ENCODE measurements at regions not wholly inside any gene's neighbourhood (a gene's known extent, or its start where the extent isn't known, plus 50 kb on each side); places are given as distances from the start of the nearest gene placed in this dataset.
A peak's percentile ranks its signal among the peaks of the same experiment; 100 is the strongest.

DNA sequence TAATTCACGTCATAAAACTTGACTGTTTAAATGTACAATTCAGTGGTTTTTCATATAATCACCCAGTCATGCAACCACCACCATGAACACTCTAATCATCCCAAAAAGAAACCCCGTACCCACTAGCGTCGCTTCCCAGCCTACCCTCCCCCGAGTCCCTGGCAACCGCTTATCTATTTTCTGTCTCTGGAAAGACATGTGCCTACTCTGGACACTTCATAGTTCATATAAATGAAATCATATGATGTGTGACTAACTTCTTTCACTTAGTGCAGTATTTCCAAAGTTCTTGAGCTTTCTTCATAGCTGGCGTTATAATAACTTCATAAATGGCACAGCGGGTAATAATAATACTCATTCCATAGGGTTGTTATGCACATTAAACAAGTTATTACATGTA, 215.2 kb downstream of the MYLK4 start:
- no peak for DNase-seq (ENCODE audit: low read depth)

DNA sequence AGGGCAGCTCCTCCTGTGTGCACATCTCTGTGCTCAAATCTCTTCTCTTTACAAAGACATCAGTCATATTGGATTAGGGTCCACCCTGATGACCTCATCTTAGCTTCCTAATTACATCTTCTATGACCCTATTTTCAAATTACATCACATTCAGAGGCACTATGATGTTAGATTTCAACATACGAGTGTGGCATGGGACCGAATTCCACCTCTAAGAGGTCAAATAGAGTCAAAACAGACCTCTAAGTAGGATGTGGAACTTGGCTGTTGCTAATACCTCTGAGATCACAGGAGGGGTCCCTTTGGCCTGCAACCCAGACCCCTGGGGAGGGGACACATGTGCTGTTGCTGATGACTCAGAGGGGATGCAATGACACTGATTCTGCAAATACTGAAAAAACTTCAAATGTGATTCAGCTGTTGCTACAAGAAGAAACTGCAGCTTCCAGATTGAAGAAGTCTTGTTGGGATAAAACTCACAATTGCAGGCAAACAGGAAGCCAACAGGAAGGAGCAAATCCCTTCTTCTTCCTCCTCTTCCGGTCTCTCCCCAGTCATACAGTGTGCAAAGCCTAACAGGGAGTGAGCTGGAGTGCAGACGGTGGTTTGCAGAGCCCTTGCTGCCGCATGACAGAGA, 216.2 kb downstream of the MYLK4 start:
- DNase-seq (ENCODE audit: low read depth): no peak

DNA sequence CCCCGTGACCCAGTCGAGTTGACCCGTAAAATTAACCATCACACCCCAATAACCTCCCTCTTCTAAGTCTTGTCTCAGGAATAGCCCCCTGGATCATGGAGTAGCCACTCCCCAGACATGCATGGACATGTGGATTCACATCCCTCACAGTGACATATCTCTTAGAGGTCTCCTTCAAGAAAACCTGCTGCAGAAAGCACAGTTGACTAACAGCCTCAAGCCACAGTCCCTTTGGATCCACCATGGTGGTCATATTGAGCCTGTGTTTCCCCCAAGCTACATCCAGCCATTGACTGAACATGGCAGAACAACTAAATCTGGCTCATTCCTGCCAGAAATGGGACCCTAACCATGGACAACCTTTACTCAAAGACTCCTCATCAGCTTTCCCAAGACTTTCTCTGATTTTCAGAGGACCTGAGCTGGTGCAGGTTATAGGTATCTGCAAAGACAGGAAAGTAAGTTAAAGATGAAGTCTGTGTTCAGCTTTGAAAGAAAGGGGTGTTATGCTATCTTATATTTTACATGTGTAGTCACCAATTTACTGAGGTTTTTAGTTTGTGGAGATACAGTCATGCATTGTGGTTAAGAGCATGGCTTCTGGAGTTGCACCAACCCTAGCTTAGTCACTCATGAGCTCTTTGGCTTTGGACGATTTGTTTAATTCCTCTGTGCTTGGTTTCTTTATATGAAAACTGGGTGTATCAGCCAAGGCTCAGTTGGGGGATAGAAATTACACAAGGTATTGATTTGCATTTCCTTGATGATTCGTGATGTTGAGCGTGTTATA, 219.1 kb downstream of the MYLK4 start:
- DNase-seq (ENCODE audit: low read depth): peak; percentile 25

DNA sequence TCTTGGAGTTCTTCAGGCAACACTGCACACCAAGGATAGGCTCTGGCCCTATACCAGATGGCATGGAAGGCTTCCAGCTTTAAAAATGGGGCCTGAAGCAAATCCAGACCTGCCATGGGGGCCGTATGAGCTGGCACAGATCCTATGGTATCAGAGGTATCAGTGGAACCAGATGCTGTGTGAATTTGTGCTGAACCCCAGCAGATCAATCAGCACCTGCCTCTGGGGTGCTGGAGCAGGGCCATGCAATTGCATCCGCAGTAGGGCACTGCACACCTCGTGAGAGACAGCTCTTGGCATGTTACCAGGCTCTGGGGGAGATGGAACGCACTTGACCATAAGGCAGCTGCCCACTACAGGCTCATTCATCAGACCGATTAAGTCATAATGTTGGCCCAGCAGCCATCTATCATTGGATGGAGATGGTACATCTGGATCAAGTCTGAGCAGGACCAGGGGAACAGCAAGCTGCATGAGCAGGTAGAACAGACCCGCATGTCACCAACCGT, 221.5 kb downstream of the MYLK4 start:
- DNase-seq (ENCODE audit: low read depth): no peak

DNA sequence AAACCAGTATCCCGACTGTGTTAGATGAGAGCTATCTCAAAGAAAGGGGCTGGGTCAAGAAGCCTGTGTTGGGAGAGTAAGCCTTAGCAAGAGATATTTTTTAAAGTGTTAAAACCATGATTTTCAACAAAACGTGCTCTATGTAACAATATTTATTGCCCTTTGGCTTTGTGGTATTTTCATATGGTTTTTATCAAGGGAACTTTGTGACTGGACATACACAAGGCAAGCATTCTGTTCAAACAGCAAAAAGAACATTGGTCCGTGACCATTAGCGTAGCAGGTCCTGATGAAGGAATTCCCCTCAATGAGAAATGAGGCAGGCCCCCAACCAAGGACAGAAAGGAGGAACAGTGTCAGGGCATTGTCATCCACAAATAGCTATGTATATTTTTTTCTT, 222.6 kb downstream of the MYLK4 start:
- DNase-seq (ENCODE audit: low read depth): no peak

DNA sequence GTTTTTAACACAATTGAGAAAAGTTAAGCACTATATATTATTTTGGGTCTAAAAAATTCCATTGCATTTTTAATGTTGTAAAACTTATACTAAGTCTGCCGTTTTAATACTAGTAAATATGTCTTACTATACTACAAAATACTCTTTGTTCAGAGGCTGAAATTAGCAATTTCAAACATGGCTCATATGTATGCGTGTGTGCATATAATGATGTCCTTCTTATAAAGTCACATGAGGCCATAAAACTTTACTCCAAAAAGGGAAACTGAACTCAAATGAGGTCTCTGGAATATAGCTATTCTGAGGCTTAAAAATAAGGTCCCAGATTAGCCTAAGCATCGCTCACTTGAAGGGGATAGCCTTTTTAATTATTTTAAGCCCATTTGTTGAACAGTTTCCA, 224.0 kb downstream of the MYLK4 start:
- no peak for DNase-seq (ENCODE audit: low read depth)

DNA sequence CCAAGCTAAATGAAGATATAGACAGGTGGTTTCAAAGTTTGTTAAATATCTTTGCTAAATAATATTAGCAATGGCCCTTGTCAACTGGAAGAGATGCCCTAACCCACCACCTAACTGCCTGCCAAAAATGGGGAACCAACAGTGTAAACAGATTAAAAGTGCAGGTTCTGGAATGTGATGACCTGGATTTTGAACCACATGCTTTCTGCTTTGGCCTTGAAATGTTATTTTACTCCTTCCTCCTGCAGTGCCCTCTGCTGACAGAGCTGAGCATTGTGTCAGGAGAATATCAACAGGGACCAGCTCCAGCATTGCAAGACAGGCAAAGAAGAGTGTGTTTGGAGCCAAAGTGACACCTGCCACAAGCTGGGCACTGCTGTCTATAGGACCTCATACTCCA, 226.6 kb downstream of the MYLK4 start:
- no peak for DNase-seq (ENCODE audit: low read depth)

DNA sequence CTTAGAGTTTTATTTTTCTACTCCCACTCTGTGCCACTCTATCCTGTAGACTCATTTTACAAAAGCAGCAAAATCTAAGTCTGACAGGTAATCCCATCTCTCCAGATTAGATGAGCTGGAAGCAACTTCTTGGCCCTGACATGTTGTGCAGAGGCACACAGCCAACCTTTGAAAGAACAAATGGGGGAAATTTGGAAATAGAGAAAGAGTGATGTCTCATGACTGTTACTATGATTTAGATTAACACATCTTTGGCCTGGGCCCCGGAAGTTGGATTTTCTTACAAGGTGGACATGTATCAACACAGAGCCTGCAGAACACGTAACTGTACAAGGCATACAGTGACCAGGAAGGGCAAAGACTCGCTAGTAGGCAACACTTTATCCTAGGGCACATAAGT, 227.7 kb downstream of the MYLK4 start:
- DNase-seq (ENCODE audit: low read depth): no peak

DNA sequence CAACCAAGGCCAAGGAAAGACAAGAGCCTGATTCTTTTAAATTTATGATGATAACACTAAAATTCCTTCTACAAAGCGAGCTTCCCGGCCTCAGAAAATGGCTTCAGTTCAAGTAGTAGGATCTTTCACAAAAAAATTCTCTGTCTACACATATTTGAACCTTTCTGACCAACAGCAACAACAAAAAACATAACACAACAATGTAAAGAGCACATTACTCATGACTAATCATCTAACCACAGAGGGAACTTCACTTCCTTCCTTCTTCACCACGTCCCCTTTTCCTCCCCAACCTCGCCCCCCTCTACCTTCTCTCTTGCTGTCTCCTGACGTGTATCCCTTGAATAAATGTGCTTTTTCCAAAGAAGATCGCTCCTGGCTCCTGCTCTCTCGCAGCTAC, 228.2 kb downstream of the MYLK4 start:
- DNase-seq (ENCODE audit: low read depth): no peak

DNA sequence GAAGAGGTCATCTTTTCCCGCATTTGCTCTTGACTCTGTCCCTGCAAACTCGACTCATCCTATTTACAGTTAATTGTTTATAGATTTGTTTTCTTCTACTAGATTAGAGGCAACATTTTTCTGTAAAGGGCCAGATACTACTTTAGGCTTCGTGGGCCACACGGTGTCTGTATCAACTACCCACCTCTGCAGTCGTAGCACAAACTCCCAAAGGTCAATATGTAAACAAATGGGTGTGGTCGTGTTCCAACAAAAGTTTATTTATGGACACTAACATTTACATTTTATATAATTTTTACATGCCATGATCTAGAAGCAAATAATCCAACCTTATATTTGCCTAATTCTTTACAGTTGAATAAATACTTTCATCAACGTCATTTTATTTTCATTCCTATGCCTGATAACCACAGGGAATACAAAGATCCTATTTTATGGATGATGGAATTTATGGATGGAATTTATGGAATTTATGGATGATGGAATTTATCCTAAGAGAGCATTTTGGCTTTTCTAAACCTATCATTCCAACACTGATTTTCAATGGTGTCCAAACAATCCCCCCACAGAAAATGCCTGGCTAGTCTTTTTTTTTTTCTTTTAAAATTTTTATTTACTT, 232.8 kb downstream of the MYLK4 start:
- DNase-seq (ENCODE audit: low read depth): no peak

DNA sequence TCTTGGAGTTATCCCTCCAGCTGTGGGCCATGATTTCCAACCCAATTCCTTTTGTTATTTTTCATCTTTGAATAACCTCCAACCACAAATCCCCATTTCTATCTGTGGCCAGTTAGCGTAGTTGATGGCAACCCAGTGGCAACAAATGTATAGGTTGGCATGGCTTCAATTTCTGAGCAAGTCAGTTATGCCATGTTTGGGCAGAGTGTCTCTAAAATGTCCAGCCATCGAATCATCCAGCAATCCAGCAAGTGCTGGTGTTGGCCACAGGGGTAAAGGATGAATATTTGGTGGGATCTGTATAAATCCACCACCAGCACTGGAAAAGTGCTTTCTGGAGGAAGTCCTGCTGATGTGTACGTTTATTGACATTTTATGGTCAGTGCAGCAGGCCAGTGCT, 233.3 kb downstream of the MYLK4 start:
- no peak for DNase-seq (ENCODE audit: low read depth)

DNA sequence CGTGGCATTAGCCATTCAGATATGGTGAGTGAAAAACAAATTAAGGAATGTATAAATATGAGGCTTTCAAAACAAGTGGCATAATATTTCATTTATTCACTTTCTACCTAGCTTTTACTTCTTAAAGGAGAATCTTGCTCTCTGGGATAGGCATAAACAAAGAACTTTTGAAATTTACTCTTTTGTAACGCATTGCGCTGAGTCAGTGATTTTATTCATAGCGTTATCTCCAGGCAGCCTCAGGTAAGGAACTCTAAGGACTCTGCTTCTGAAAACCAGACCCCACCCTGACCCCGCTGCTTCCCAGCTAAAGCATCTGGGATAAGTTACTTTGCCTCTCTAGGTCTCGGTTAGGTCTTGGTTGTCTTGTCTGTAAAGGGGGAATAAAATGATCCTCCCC, 234.7 kb downstream of the MYLK4 start:
- no peak for DNase-seq (ENCODE audit: low read depth)

DNA sequence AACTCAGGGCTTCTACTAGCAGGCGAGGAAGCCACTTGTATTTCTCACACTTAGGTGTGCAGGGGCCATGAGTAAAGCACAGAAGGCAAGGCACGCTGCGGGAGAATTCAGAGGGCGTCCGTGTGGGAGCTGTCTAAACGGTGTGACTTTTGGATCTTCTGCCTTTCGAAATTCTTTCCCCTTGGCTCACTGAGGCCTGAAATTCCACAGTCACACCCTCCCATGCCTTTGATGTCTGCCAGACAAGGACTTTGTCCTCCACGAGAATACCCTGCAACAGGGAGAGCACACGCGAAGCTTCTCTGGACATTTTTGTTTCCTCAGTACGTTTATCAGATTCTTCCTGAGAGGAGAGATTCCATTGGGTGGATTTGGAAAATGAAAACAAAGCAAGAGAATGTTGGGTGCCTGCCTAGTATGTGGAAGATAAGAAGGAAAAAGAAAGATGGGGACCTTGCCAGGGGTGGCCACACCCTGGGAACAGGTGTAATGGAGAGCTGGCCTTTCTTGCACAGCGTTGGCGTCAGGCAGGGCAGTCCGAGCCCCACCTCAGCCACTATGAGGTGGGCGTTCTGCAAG, 235.7 kb downstream of the MYLK4 start:
- no peak for DNase-seq (ENCODE audit: low read depth)

DNA sequence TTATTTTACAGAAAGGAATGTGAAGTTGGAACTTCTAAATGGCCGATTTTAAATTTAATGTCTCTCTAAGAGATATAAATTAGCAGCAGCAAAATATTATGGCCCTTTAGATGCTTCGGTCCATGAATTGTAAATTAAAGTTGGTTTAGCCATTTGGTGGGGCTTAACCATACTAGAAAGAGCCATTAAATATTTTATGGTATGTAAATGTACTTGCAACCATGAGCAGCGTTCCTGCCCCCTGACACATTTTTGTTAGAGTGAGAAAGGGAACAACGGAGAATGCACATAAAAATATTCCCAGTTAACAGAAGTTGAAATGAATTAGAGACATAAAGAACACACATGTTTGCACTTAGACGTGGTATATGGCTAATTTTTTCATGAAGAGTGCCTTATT, 237.9 kb downstream of the MYLK4 start:
- DNase-seq (ENCODE audit: low read depth): no peak

DNA sequence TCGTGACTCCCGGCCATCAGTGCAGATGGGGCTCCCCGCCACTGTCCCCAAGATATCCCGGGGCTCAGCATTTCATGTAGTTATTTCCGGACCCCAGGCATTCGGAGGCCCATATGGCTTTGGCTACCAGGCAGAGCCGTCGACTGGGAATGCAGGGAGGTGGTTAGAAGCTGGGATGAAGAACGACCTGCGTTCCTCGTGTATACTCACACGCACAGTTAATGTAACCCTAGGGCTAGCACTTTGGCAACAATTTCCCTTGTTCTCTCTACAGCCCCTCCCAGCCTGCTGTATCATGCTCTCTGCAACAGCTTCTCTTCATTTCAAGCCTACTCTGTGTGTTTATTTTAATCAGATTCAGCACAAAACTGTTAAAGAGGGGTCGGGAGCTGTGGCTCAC, 240.4 kb downstream of the MYLK4 start:
- DNase-seq (ENCODE audit: low read depth): no peak

DNA sequence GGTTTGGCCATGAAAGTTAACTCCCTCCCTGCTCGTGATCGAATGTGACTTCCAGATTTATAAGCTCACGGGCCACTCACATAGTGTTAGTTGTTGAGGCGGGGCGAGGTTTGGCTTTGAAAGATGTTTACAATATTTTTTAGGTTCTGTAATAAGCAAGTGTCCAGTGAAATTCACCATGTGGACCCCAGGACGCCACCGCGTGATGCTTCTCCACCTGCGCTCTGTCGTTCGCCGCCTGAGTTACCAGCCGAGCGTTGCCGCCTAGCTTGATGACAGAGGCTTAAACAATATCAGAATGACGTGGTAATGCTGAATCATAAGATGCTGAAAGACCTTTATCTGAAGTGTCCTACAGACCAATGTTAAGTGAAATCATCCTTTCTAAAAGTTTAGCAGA, 241.0 kb downstream of the MYLK4 start:
- DNase-seq (ENCODE audit: low read depth): no peak

DNA sequence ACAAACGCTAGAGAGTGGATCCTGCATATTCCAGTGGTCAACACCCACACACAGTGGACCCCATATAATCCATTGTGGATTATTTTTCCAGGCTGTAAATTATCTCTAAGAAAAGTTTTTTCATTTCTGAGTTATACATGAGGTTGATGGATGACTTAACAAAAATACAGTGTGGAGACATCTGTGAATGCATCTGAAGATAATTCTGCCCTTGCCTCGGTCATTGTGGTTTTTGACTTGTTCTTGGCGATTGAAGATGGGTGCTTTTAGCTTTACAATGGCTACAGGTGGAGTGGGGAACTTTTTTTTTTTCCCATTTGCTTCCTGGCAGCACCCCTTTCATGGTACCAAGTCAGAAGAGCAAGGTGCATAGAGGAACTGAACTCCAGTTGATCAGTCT, 242.7 kb downstream of the MYLK4 start:
- DNase-seq (ENCODE audit: low read depth): no peak

DNA sequence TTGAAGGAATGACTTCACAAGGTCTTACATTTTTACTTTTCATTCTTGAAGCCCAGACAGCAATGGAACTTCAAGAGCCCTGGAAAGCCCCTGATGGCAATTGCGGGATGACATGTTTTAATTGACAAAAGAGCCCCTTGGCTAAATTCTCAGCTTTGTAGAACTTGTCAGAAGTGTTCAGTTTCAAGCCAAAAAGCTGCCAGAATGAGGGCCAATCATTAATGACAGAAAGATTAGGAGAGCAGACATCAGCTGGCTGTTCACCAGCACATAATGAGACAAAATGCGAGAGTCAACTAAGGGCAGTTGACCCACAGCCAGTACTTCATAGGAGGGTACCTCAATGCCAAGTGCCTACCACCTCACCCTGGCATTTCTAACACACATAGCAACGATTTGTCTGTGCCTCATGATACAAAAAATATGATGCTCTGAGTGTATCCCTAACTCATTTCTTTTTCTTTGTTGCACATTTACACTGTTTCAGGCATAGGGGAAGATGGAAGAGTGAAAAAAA, 243.1 kb downstream of the MYLK4 start:
- DNase-seq (ENCODE audit: low read depth): no peak

DNA sequence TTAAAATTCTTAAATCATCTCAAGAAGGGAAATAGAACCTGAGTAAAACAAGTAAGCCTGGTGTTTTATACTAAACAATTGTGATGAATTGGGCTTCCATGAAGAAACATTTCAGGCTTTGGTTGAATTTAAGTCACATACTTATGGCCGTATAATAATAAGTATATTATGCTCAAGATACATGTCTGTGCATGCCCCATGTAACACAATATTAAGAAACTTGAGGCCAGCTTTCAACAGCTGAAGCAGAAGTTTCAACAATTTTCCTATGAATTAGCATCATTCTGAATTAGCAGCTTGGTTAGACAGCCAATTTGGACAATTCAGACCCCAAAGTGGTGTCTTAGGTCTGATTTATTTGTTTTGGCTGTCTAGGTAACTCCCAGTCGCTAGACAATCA, 243.7 kb downstream of the MYLK4 start:
- no peak for DNase-seq (ENCODE audit: low read depth)

DNA sequence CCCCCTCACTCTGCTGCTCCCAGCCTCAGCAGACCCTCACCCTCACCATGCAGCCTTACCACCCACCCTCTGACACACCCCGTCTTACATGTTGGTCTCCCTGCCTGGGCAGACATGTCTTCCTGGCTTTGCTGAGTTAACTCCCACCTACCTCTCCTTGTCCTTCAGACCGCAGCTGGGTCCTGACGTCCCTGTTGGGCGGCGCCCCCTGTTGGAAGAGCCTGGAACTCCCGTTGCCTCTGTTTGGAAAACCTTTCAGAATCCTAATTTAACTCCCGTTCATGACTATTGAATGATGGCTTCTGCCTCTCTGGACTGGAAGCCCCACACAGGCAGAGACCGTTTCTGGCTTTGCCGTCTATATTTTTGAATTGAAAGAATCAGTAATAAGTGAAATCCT, 245.1 kb downstream of the MYLK4 start:
- DNase-seq (ENCODE audit: low read depth): no peak

DNA sequence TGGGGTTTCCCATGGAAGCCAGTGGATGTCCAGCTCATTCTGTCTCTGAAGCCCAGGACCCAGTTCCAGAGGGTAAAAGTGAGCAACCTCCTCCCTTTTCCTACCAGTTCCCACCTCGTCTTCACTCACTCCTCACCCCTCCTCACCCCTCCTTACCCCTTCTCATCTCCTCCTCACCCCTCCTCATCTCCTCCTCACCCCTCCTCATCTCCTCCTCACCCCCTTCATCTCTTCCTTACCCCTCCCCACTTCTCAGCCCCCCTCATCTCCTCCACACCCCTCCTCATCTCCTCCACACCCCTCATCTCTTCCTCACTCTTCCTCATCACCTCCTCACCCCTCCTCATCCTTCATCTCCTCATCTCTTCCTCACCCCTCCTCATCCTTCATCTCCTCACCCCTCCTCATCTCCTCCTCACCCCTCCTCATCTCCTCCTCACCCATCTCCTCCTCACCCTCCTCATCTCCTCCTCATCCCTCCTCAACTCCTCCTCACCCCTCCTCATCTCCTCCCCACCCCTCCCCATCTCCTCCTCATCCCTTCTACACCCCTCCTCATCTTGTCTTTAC, 246.1 kb downstream of the MYLK4 start:
- DNase-seq (ENCODE audit: low read depth): no peak

DNA sequence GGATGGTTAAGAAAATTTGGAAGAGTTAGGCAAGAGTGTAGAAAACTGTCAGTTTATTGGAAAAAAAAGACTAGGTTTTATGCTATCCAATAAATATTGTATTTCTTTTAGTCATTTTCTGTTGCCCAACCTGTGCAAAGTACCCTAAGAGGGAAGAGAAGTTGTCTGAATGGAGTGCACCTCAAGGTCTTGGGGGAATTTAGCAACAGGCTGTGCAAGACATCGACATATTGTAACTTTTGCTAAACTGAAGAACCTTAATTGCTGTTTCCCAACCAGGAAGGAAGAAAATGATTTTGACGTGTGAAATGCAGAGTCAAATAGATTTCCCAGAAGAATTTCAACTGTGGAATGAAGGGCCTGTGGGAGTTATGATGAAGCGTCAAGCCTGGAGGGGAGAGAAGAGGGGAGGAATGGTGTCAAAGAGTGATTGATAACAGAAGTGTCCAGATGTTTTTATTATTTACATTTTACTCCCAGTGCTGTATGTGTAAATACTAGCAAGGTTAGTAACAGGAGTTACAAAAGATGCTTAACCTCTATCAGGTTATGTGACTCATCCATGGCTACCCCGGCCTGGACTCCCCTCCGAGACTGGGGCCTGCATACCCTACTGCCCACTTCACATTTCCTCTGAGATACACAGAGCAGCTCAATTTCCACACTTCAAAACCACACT, 246.8 kb downstream of the MYLK4 start:
- no peak for DNase-seq (ENCODE audit: low read depth)

All from GM04504 (cell line).